Type B pancreatic cell (in vitro differentiated cells): ENCODE measurements at regions not wholly inside any gene's neighbourhood (a gene's known extent, or its start where the extent isn't known, plus 50 kb on each side); places are given as distances from the start of the nearest gene placed in this dataset.

Experiments
- DNase-seq: peaks from one replicate; pipeline ENCODE4 v3.0.0; 2021; ENCODE audit warnings: mixed read lengths; ENCODE audit not compliant: unreplicated experiment; ENCODE audit errors: extremely low spot score
- H3K27ac Mint-ChIP-seq: 2 replicates; pipeline ENCODE4 v1.8.0; 2021; ENCODE audit warnings: mild to moderate bottlenecking, mixed read lengths
- H3K27me3 Mint-ChIP-seq: 2 replicates; pipeline ENCODE4 v1.8.0; 2021; ENCODE audit warnings: mixed read lengths
- H3K36me3 Mint-ChIP-seq: 2 replicates; pipeline ENCODE4 v1.8.0; 2021; ENCODE audit warnings: mixed read lengths
- H3K4me1 Mint-ChIP-seq: one replicate; pipeline ENCODE4 v1.8.0; 2021; ENCODE audit warnings: mixed read lengths; ENCODE audit not compliant: unreplicated experiment
- H3K4me3 Mint-ChIP-seq: 2 replicates; pipeline ENCODE4 v1.8.0; 2021; ENCODE audit warnings: mild to moderate bottlenecking, mixed read lengths
- H3K9me3 Mint-ChIP-seq: 2 replicates; pipeline ENCODE4 v1.8.0; 2021; ENCODE audit warnings: mixed read lengths
- CTCF ChIP-seq: fragments of 200-600 bp; sonication (generic); conservative IDR thresholded peaks from 2 replicates; pipeline ENCODE4 v1.5.0; 2021; ENCODE audit warnings: antibody characterized with exemption, mild to moderate bottlenecking

GRCh38 chr10:131420867-131421266 is 109.3 kb upstream of the TCERG1L start:
- no peak overlapping the region for H3K4me3 Mint-ChIP-seq

GRCh38 chr10:131421381-131421780 is 109.9 kb upstream of the TCERG1L start:
- Mint-ChIP-seq H3K27ac (no peak overlapping the region), H3K27me3 (peaks cover 17% of the 10 kb centered on the region), H3K9me3 (no peaks in the 10 kb centered on the region), H3K4me3 (no peak overlapping the region), H3K36me3 (no peaks in the 10 kb centered on the region), H3K4me1 (peaks cover 4% of the 10 kb centered on the region)
- TF ChIP-seq CTCF, result no peak
- no peak for DNase-seq

More at GRCh38 chr10:131420867-131421266, 109.3 kb upstream of the TCERG1L start:
- Mint-ChIP-seq H3K27me3 (peaks cover 17% of the 10 kb centered on the region), H3K9me3 (no peaks in the 10 kb centered on the region), H3K36me3 (no peaks in the 10 kb centered on the region), H3K27ac (no peak overlapping the region), H3K4me1 (peaks cover 3% of the 10 kb centered on the region)
- no peak for DNase-seq
- TF ChIP-seq CTCF, result no peak

- H3K36me3 Mint-ChIP-seq, result no peaks in the 10 kb centered on the region
- H3K4me1 Mint-ChIP-seq, result peaks cover 4% of the 10 kb centered on the region
- no peak overlapping the region for H3K4me3 Mint-ChIP-seq
- H3K9me3 Mint-ChIP-seq, result no peaks in the 10 kb centered on the region
- H3K27me3 Mint-ChIP-seq, result peaks cover 17% of the 10 kb centered on the region
- no peak for DNase-seq
- H3K27ac Mint-ChIP-seq, result no peak overlapping the region
- no peak for TF ChIP-seq CTCF
Measured at GRCh38 chr10:131422731-131423130, 111.2 kb upstream of the TCERG1L start.

GRCh38 chr10:131424053-131424452 is 112.5 kb upstream of the TCERG1L start:
- DNase-seq, result no peak
- TF ChIP-seq CTCF, result no peak
- Mint-ChIP-seq H3K9me3 (no peaks in the 10 kb centered on the region), H3K4me1 (peaks cover 4% of the 10 kb centered on the region), H3K27me3 (peaks cover 17% of the 10 kb centered on the region), H3K27ac (no peak overlapping the region), H3K4me3 (no peak overlapping the region), H3K36me3 (no peaks in the 10 kb centered on the region)

GRCh38 chr10:131424836-131425491 is 113.4 kb upstream of the TCERG1L start:
- TF ChIP-seq CTCF, result no peak
- no peak for DNase-seq
- no peaks in the 10 kb centered on the region for H3K9me3 Mint-ChIP-seq
- H3K4me1 Mint-ChIP-seq, result peaks cover 4% of the 10 kb centered on the region
- no peak overlapping the region for H3K27ac Mint-ChIP-seq
- H3K27me3 Mint-ChIP-seq, result peaks cover 17% of the 10 kb centered on the region
- H3K36me3 Mint-ChIP-seq, result no peaks in the 10 kb centered on the region
- no peak overlapping the region for H3K4me3 Mint-ChIP-seq
